WTC11 (cell line): ENCODE measurements at regions not wholly inside any gene's neighbourhood (a gene's known extent, or its start where the extent isn't known, plus 50 kb on each side); places are given as distances from the start of the nearest gene placed in this dataset.

ENCODE experiments used
- ATF3 ChIP-seq: sonication (generic); formaldehyde crosslinking; conservative IDR thresholded peaks from 2 replicates; pipeline ENCODE4 v1.8.1; 2022; ENCODE audit warnings: mild to moderate bottlenecking, missing genetic modification reagents
- CTCF ChIP-seq: fragments of 200-600 bp; IDR thresholded peaks from 2 replicates; pipeline ENCODE4 v1.8.0; 2022; ENCODE audit warnings: antibody characterized with exemption
- NFE2L1 ChIP-seq: sonication (generic); formaldehyde crosslinking; IDR thresholded peaks from 2 replicates; pipeline ENCODE4 v1.8.1; 2023; ENCODE audit warnings: missing genetic modification reagents
- TF ChIP-seq, protein P1 (sequence below): sonication (generic); formaldehyde crosslinking; IDR thresholded peaks from 2 replicates; pipeline ENCODE4 v1.8.1; 2023; ENCODE audit warnings: mild to moderate bottlenecking, missing genetic modification reagents, moderate library complexity

DNA sequence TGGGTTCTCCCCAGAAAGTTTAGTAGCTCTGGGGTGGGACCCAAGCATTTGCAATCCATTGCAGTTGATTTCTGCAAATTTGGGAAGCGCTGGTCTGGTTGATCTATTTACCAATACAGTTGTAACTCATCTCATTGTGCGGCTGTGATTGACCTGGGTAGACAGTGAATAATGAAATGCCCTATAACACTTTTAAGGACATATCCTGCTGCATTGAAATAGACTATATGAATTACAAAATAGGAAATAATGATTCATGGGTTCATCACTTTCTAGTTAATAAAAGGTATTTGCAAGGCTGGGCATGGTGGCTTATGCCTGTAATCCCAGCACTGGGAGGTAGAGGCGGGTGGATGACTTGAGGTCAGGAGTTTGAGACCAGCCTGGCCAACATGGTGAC is 59.0 kb upstream of the FARP1 start:
- TF ChIP-seq, protein P1, sequence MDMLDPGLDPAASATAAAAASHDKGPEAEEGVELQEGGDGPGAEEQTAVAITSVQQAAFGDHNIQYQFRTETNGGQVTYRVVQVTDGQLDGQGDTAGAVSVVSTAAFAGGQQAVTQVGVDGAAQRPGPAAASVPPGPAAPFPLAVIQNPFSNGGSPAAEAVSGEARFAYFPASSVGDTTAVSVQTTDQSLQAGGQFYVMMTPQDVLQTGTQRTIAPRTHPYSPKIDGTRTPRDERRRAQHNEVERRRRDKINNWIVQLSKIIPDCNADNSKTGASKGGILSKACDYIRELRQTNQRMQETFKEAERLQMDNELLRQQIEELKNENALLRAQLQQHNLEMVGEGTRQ (CRISPR knock-in tag): no peak
- TF ChIP-seq NFE2L1 (CRISPR knock-in tag): no peak
- TF ChIP-seq ATF3 (CRISPR knock-in tag): no peak
- no peak for TF ChIP-seq CTCF
